ENCODE measurements at regions not wholly inside any gene's neighbourhood (a gene's known extent, or its start where the extent isn't known, plus 50 kb on each side); places are given as distances from the start of the nearest gene placed in this dataset.

- H3K27me3 ChIP-seq (replicated peaks in 1 of 4; ENCODE audit: control insufficient read depth in 3 of 4, extremely low read depth in 1 of 4, insufficient read depth in 3 of 4, low read length in 3 of 4), result no peaks in the 10 kb centered on the region
- no peak overlapping the region for H2AFZ ChIP-seq (ENCODE audit: low read length)
- no peak overlapping the region for H2BK5ac ChIP-seq (ENCODE audit: low read depth, low read length)
- no peak overlapping the region for H3K4me3 ChIP-seq (ENCODE audit: extremely low read depth in 1 of 4, insufficient read depth in 2 of 4, low read depth in 3 of 4, low read length in 4 of 4)
- H3K36me3 ChIP-seq (ENCODE audit: control insufficient read depth in 2 of 4, insufficient read depth in 4 of 4, low read length in 3 of 4), result no peaks in the 10 kb centered on the region
- no peak overlapping the region for H2AK5ac ChIP-seq (ENCODE audit: low read depth, low read length)
- H3K14ac ChIP-seq (ENCODE audit: insufficient read length), result no peak overlapping the region
- 85% methylated on average over 1 of the region's 1 CpG; no CpG with 5 or more reads in 1 of the 2 experiments for WGBS, 2 experiments (ENCODE audit: extremely low coverage in 1 of 2, insufficient coverage in 1 of 2, insufficient read length in 1 of 2, insufficient replicate concordance in 2 of 2, low coverage in 1 of 2, low lambda C conversion rate in 2 of 2, missing lambda C conversion rate in 1 of 2)
- H2BK20ac ChIP-seq (ENCODE audit: low read length), result no peak overlapping the region
- no peak overlapping the region for H3K9ac ChIP-seq (replicated peaks in 1 of 4; ENCODE audit: extremely low read depth in 1 of 4, low read depth in 3 of 4, low read length in 3 of 4)
- no peak overlapping the region for H3K4me2 ChIP-seq (ENCODE audit: insufficient read depth in 1 of 2, low read depth in 2 of 2, low read length in 2 of 2)
- H3K56ac ChIP-seq (replicated peaks; ENCODE audit: insufficient read length, low read depth, low read length), result no peak overlapping the region
- H4K91ac ChIP-seq (replicated peaks; ENCODE audit: insufficient read length, low read length), result no peak overlapping the region
- DNase-seq (ENCODE audit: low read depth in 1 of 2, low spot score in 2 of 2) (no peak), FAIRE-seq (no peak)
- no peak overlapping the region for H2BK12ac ChIP-seq (ENCODE audit: low read depth, low read length)
- no peak overlapping the region for H3K27ac ChIP-seq (ENCODE audit: low read depth, low read length)
- H2BK15ac ChIP-seq (ENCODE audit: low read length), result no peak overlapping the region
- no peak overlapping the region for H3K23ac ChIP-seq (ENCODE audit: insufficient read length)
- ChIA-PET POLR2A (ENCODE audit: partially characterized antibody) (no interaction called here), CTCF (ENCODE audit: partially characterized antibody) (interaction anchor here (1.6 kb wide), 1 partner anchor 47 kb away, joined by 3 read pairs; no protein-coding TSS in a partner anchor)
- no peak overlapping the region for H4K8ac ChIP-seq (ENCODE audit: extremely low read depth, insufficient read depth, low read length)
- no peak overlapping the region for H4K5ac ChIP-seq (ENCODE audit: insufficient read length, low read depth, low read length)
- H3K4ac ChIP-seq (replicated peaks; ENCODE audit: insufficient read length, low read depth, low read length), result no peak overlapping the region
- H4K20me1 ChIP-seq (replicated peaks in 1 of 2; ENCODE audit: control insufficient read depth in 1 of 2, insufficient read depth in 2 of 2, low read length in 2 of 2), result no peaks in the 10 kb centered on the region
- no peak overlapping the region for H2BK120ac ChIP-seq (replicated peaks; ENCODE audit: low read depth, low read length)
- H3K18ac ChIP-seq (ENCODE audit: extremely low read depth, low read length), result no peak overlapping the region
- H3K9me3 ChIP-seq (ENCODE audit: insufficient read depth in 2 of 2, low read depth in 1 of 2, low read length in 1 of 2), result no peaks in the 10 kb centered on the region
- no peaks in the 10 kb centered on the region for H3K79me1 ChIP-seq (ENCODE audit: low read depth, low read length)
- H3K79me2 ChIP-seq (ENCODE audit: control insufficient read depth in 1 of 2, insufficient read depth in 2 of 2, low read length in 2 of 2), result no peaks in the 10 kb centered on the region
- H3K23me2 ChIP-seq (ENCODE audit: low read depth, low read length), result no peaks in the 10 kb centered on the region
- no peaks in the 10 kb centered on the region for H3K4me1 ChIP-seq (replicated peaks in 1 of 4; ENCODE audit: control insufficient read depth in 3 of 4, insufficient read depth in 4 of 4, low read length in 3 of 4)
- TF ChIP-seq CTCF (IDR thresholded peaks at IDR 0.05; ENCODE audit: control extremely low read depth in 1 of 3, insufficient read depth in 1 of 3, low read depth in 1 of 3, low read length in 3 of 3), result no peak
- no peak for TF ChIP-seq RNF2 (IDR thresholded peaks at IDR 0.05; ENCODE audit: borderline replicate concordance, low read depth, low read length, missing control alignments, poor library complexity, severe bottlenecking)
- no peak for TF ChIP-seq JUND (IDR thresholded peaks at IDR 0.05; ENCODE audit: low read length)
- no peak for TF ChIP-seq RXRA (IDR thresholded peaks at IDR 0.05; ENCODE audit: insufficient read depth, low read depth, low read length)
- no peak for TF ChIP-seq SAP30 (IDR thresholded peaks at IDR 0.05; ENCODE audit: insufficient read depth, insufficient replicate concordance, low read length)
- TF ChIP-seq CTBP2 (IDR thresholded peaks at IDR 0.05; ENCODE audit: borderline replicate concordance, insufficient read depth, insufficient read length, low read length), result no peak
- TF ChIP-seq TEAD4 (IDR thresholded peaks at IDR 0.05; ENCODE audit: low read depth, low read length), result no peak
- no peak for TF ChIP-seq SRF (IDR thresholded peaks at IDR 0.05; ENCODE audit: low read depth, low read length)
- no peak for TF ChIP-seq EGR1 (IDR thresholded peaks at IDR 0.05; ENCODE audit: borderline replicate concordance, low read depth, low read length)
- TF ChIP-seq TAF1 (IDR thresholded peaks at IDR 0.05; ENCODE audit: low read depth, low read length), result no peak
- TF ChIP-seq KDM1A (IDR thresholded peaks at IDR 0.05; ENCODE audit: borderline replicate concordance, low read length), result no peak
- no peak for TF ChIP-seq ZNF274 (IDR thresholded peaks at IDR 0.05; ENCODE audit: borderline replicate concordance, extremely low read depth, low read length)
Measured at GRCh38 chr5:89401659-89402058, 518.7 kb upstream of the MEF2C start.
